ENCODE measurements at regions not wholly inside any gene's neighbourhood (a gene's known extent, or its start where the extent isn't known, plus 50 kb on each side); places are given as distances from the start of the nearest gene placed in this dataset.
A peak's percentile ranks its signal among the peaks of the same experiment; 100 is the strongest.
"Not testable (repeated sequence)": the region's sequence is repeated elsewhere in the genome, so short reads cannot be mapped to it uniquely, and the experiment has no call there.

DNA sequence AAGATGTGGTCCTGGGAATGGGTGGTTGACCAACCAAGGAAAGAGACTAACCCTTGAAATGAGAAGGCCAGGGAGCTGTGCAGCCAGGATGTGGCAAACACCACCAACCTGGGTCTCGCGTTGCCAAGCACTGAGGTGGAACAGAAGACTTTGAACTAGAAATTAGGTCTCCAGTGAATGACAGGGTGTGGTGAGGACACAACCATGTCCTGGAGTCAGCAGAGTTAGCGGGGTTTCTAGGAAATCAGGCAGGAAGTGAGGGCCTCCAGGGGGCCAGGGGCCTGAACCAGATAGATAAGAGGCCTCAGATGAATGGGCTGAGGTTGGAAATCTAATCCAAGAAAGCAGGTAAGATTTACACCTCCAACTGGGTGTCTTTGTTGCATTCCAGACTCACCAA, 353.3 kb upstream of the ARID1B start:
- CTCF ChIA-PET, result no interaction called here
- H3K4me1 Mint-ChIP-seq (ENCODE audit: low read depth, unreplicated experiment), result peaks cover 28% of the 10 kb centered on the region
- no TSS peak for BruUV-seq (replicated peaks)

GRCh38 chr6:156423075-156423474, 354.1 kb upstream of the ARID1B start:
- intact Hi-C loops (cut with micrococcal nuclease; ENCODE audit: unreplicated experiment), result no loop called here
- peaks cover 2% of the 10 kb centered on the region for H3K9me3 Mint-ChIP-seq (ENCODE audit: low read depth, unreplicated experiment)
- H3K27me3 Mint-ChIP-seq (ENCODE audit: unreplicated experiment), result no peaks in the 10 kb centered on the region
- H3K36me3 Mint-ChIP-seq (ENCODE audit: insufficient read depth, unreplicated experiment), result peaks cover 5% of the 10 kb centered on the region
- TF ChIP-seq, protein P1, sequence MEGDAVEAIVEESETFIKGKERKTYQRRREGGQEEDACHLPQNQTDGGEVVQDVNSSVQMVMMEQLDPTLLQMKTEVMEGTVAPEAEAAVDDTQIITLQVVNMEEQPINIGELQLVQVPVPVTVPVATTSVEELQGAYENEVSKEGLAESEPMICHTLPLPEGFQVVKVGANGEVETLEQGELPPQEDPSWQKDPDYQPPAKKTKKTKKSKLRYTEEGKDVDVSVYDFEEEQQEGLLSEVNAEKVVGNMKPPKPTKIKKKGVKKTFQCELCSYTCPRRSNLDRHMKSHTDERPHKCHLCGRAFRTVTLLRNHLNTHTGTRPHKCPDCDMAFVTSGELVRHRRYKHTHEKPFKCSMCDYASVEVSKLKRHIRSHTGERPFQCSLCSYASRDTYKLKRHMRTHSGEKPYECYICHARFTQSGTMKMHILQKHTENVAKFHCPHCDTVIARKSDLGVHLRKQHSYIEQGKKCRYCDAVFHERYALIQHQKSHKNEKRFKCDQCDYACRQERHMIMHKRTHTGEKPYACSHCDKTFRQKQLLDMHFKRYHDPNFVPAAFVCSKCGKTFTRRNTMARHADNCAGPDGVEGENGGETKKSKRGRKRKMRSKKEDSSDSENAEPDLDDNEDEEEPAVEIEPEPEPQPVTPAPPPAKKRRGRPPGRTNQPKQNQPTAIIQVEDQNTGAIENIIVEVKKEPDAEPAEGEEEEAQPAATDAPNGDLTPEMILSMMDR (IDR thresholded peaks at IDR 0.05; ENCODE audit: unreplicated experiment), result no peak
- H3K4me3 Mint-ChIP-seq (ENCODE audit: low read depth, unreplicated experiment), result no peak overlapping the region
- CTCF ChIA-PET, result no interaction called here
- H3K27ac Mint-ChIP-seq (ENCODE audit: unreplicated experiment), result no peak overlapping the region
- no TSS peak for BruUV-seq (replicated peaks)
- no peak for DNase-seq
- H3K4me1 Mint-ChIP-seq (ENCODE audit: low read depth, unreplicated experiment), result peaks cover 28% of the 10 kb centered on the region

More for the DNA sequence above, 353.3 kb upstream of the ARID1B start:
- Mint-ChIP-seq H3K4me3 (ENCODE audit: low read depth, unreplicated experiment) (no peak overlapping the region), H3K9me3 (ENCODE audit: low read depth, unreplicated experiment) (peaks cover 2% of the 10 kb centered on the region), H3K27ac (ENCODE audit: unreplicated experiment) (no peak overlapping the region), H3K36me3 (ENCODE audit: insufficient read depth, unreplicated experiment) (peaks cover 5% of the 10 kb centered on the region), H3K27me3 (ENCODE audit: unreplicated experiment) (no peaks in the 10 kb centered on the region)
- TF ChIP-seq, protein P1 (IDR thresholded peaks at IDR 0.05; ENCODE audit: unreplicated experiment), result no peak
- no peak for DNase-seq
- intact Hi-C loops (cut with micrococcal nuclease; ENCODE audit: unreplicated experiment), result no loop called here

GRCh38 chr6:156421933-156422332, 355.2 kb upstream of the ARID1B start:
- H3K27ac Mint-ChIP-seq (ENCODE audit: unreplicated experiment), result peak overlapping the region; percentile 13
- H3K27me3 Mint-ChIP-seq (ENCODE audit: unreplicated experiment), result no peaks in the 10 kb centered on the region
- peaks cover 21% of the 10 kb centered on the region for H3K4me1 Mint-ChIP-seq (ENCODE audit: low read depth, unreplicated experiment)
- peaks cover 5% of the 10 kb centered on the region for H3K36me3 Mint-ChIP-seq (ENCODE audit: insufficient read depth, unreplicated experiment)
- CTCF ChIA-PET, result no interaction called here
- intact Hi-C loops (cut with micrococcal nuclease; ENCODE audit: unreplicated experiment), result no loop called here
- peaks cover 2% of the 10 kb centered on the region for H3K9me3 Mint-ChIP-seq (ENCODE audit: low read depth, unreplicated experiment)
- TF ChIP-seq, protein P1 (IDR thresholded peaks at IDR 0.05; ENCODE audit: unreplicated experiment), result no peak
- no TSS peak for BruUV-seq (replicated peaks)
- H3K4me3 Mint-ChIP-seq (ENCODE audit: low read depth, unreplicated experiment), result no peak overlapping the region
- DNase-seq, result peak; percentile 2

- H3K27me3 Mint-ChIP-seq (ENCODE audit: unreplicated experiment); intact Hi-C loops (cut with micrococcal nuclease; ENCODE audit: unreplicated experiment); BruUV-seq (replicated peaks); CTCF ChIA-PET; H3K36me3 Mint-ChIP-seq (ENCODE audit: insufficient read depth, unreplicated experiment); H3K27ac Mint-ChIP-seq (ENCODE audit: unreplicated experiment); H3K4me3 Mint-ChIP-seq (ENCODE audit: low read depth, unreplicated experiment); H3K9me3 Mint-ChIP-seq (ENCODE audit: low read depth, unreplicated experiment): not testable (repeated sequence)
- H3K4me1 Mint-ChIP-seq (ENCODE audit: low read depth, unreplicated experiment), result peaks cover 15% of the 10 kb centered on the region
- peak; percentile 3 for DNase-seq
These were observed 355.9 kb upstream of the ARID1B start for GRCh38 chr6:156421301-156421700.

- TF ChIP-seq, protein P1 (IDR thresholded peaks at IDR 0.05; ENCODE audit: unreplicated experiment), result no peak
These were observed 356.8 kb upstream of the ARID1B start for GRCh38 chr6:156420172-156420993.

More at GRCh38 chr6:156420172-156420993, 356.8 kb upstream of the ARID1B start:
- Mint-ChIP-seq H3K9me3 (ENCODE audit: low read depth, unreplicated experiment) (peaks cover 2% of the 10 kb centered on the region), H3K27ac (ENCODE audit: unreplicated experiment) (no peak overlapping the region), H3K27me3 (ENCODE audit: unreplicated experiment) (no peaks in the 10 kb centered on the region), H3K4me1 (ENCODE audit: low read depth, unreplicated experiment) (peaks cover 14% of the 10 kb centered on the region), H3K36me3 (ENCODE audit: insufficient read depth, unreplicated experiment) (peaks cover 5% of the 10 kb centered on the region), H3K4me3 (ENCODE audit: low read depth, unreplicated experiment) (no peak overlapping the region)
- no TSS peak for BruUV-seq (replicated peaks)
- DNase-seq, result no peak
- CTCF ChIA-PET, result no interaction called here
- intact Hi-C loops (cut with micrococcal nuclease; ENCODE audit: unreplicated experiment), result no loop called here
